ENCODE measurements at regions not wholly inside any gene's neighbourhood (a gene's known extent, or its start where the extent isn't known, plus 50 kb on each side); places are given as distances from the start of the nearest gene placed in this dataset.

DNA sequence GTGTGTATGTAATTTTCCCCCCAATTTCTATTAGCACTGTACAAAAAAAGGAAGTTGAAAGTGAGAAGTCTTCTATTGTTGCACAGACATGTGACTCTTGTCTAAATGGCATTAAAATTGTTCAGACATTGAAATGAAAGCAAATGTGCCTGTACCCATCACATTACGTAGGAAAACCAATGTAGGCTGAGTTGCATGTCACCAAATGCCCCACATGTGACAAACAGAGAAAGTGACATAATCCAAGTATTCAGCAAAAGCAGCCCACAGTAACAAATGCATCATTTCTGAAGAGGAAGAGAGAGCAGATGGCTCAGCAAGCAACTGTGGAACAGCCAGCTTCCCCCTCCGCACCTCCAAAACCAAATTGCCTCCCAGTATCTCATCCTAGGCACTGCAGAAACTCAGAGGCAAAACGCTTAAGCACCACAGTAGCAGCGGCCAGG, 161.5 kb upstream of the NR4A3 start (continued):
- no peak for TF ChIP-seq HDAC2 (IDR thresholded peaks at IDR 0.05; ENCODE audit: borderline replicate concordance in 1 of 2, low read depth in 2 of 2, low read length in 2 of 2)
- no peak for TF ChIP-seq SRF (IDR thresholded peaks at IDR 0.05; ENCODE audit: low read depth, low read length)
- no peak for TF ChIP-seq ZNF274 (IDR thresholded peaks at IDR 0.05; ENCODE audit: borderline replicate concordance, extremely low read depth, low read length)
